K562 (cell line): ENCODE measurements at regions not wholly inside any gene's neighbourhood (a gene's known extent, or its start where the extent isn't known, plus 50 kb on each side); places are given as distances from the start of the nearest gene placed in this dataset.

Source experiments
- ARHGAP35 ChIP-seq: fragments of 450-650 bp; IDR thresholded peaks from 2 replicates; pipeline ENCODE4 v1.6.1; 2018; ENCODE audit not compliant: partially characterized antibody
- BCL6 ChIP-seq: fragments of 250-450 bp; sonication (Bioruptor Pico); IDR thresholded peaks from 2 replicates; pipeline ENCODE4 v1.4.0; 2020
- CEBPG ChIP-seq, 3 experiments: fragments of 200-800 bp in 1 of 3; sonication (Bioruptor generic) in 1 of 3; sonication (generic) in 1 of 3; formaldehyde crosslinking in 1 of 3; IDR thresholded peaks in 2 of 3; conservative IDR thresholded peaks in 1 of 3; 2 replicates each; pipeline versions ENCODE4 v1.6.1 to v1.8.0; 2016 to 2022; ENCODE audit warnings: missing compliant biosample characterization in 2 of 3, missing genetic modification characterization in 2 of 3, mild to moderate bottlenecking in 1 of 3, missing genetic modification reagents in 1 of 3
- EP300 ChIP-seq: IDR thresholded peaks from 2 replicates; pipeline ENCODE4 v1.6.1; 2012; ENCODE audit warnings: low read length, improper control_type of control experiment
- ETS1 ChIP-seq: conservative IDR thresholded peaks from 2 replicates; pipeline ENCODE4 v1.6.1; 2011; ENCODE audit warnings: low read depth, mild to moderate bottlenecking, low read length; ENCODE audit not compliant: control insufficient read depth
- ETV1 ChIP-seq: fragments of 450-650 bp; conservative IDR thresholded peaks from 2 replicates; pipeline ENCODE4 v1.6.1; 2016; ENCODE audit warnings: missing genetic modification characterization, control low read depth, low read depth, missing compliant biosample characterization
- MTA1 ChIP-seq: fragments of 450-650 bp; IDR thresholded peaks from 2 replicates; pipeline ENCODE4 v1.6.1; 2017; ENCODE audit warnings: borderline replicate concordance
- RAD21 ChIP-seq, 2 experiments: fragments of 250-450 bp in 1 of 2; fragments of 450-650 bp in 1 of 2; sonication (Bioruptor Pico) in 1 of 2; formaldehyde crosslinking in 1 of 2; IDR thresholded peaks in 1 of 2; conservative IDR thresholded peaks in 1 of 2; 2 replicates each; pipeline versions ENCODE4 v1.4.0 to v1.8.0; 2020 to 2022; ENCODE audit warnings: mild to moderate bottlenecking in 2 of 2, moderate library complexity in 1 of 2
- SOX6 ChIP-seq: fragments of 450-650 bp; IDR thresholded peaks from 2 replicates; pipeline ENCODE4 v1.6.1; 2014; ENCODE audit warnings: mild to moderate bottlenecking
- TRIM28 ChIP-seq: fragments of 450-650 bp; IDR thresholded peaks from 2 replicates; pipeline ENCODE4 v1.6.1; 2017

DNA sequence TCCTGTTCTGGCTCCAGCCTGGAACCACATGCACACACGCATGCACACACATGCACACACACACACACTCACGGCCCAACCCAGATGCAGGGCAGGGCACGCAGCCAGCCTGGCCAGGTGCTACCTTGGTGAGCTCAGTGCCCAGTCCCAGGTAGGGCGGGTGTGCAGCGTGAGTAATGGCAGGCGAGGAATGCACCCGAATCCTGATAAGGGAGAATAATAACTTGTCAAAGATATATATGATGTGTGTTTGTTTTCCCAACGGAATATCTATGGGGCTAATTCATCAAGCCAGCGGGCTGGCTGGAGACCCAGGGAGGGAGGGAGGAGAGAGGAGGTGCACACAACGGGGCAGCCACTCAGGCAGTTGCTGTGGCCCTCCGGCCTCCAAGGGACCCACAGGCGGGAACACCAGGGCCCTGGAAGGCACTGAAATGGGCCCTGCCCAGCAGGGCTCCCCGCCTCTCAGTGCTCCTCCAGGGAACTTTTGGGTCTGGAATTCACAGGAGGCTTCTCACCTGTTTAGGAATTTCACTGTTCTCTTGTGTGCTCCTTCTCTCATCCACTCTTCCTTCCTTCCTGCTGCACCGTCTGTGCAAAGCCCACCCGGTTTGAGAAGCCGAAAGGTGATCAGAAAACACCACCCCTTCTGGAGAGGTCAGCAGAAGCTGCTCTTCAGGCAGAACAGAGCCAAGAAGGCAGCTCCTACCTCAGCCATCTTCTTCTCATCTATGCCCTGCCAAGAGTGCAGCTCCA lies 79.0 kb downstream of the BUD13 start:
- TF ChIP-seq CEBPG (CRISPR knock-in tag; IDR thresholded peaks at IDR 0.05) (no peak), CEBPG (tag; conservative IDR thresholded peaks at IDR 0.05 in 1 of 2, IDR thresholded peaks at IDR 0.05 in 1 of 2) (no peak), ETV1 (no peak), SOX6 (no peak), BCL6 (no peak), MTA1 (no peak), EP300 (no peak), ARHGAP35 (no peak), ETS1 (no peak), RAD21 (CRISPR knock-in tag; conservative IDR thresholded peaks at IDR 0.05 in 1 of 2, IDR thresholded peaks at IDR 0.05 in 1 of 2) (no peak), TRIM28 (no peak)
